Liver (tissue), 8 donors: ENCODE measurements at regions not wholly inside any gene's neighbourhood (a gene's known extent, or its start where the extent isn't known, plus 50 kb on each side); places are given as distances from the start of the nearest gene placed in this dataset.

Experiments
- DNase-seq: peaks from one replicate; pipeline ENCODE4 v3.0.0-alpha.2; 2017; ENCODE audit warnings: low spot score
- H3K27ac ChIP-seq, 2 donors: one replicate each; pipeline ENCODE4 v1.7.0; 2013; ENCODE audit warnings: inconsistent platforms in 2 of 2, low read length in 2 of 2, control low read depth in 1 of 2, low read depth in 1 of 2, mild to moderate bottlenecking in 1 of 2
- H3K27me3 ChIP-seq, 4 donors: one replicate each; pipeline versions ENCODE4 v1.6.1 to v1.7.0; 2013; ENCODE audit warnings: low read length in 3 of 4, inconsistent platforms in 1 of 4, mild to moderate bottlenecking in 1 of 4, moderate library complexity in 1 of 4; ENCODE audit not compliant: control insufficient read depth in 4 of 4, insufficient read depth in 4 of 4
- H3K36me3 ChIP-seq, 4 donors: one replicate each; pipeline versions ENCODE4 v1.6.1 to v1.7.0; 2013; ENCODE audit warnings: low read length in 3 of 4, mild to moderate bottlenecking in 3 of 4, low read depth in 1 of 4, moderate library complexity in 1 of 4; ENCODE audit not compliant: control insufficient read depth in 4 of 4, insufficient read depth in 3 of 4
- H3K4me1 ChIP-seq, 4 donors: one replicate each; pipeline versions ENCODE4 v1.6.1 to v1.7.0; 2013; ENCODE audit warnings: low read length in 3 of 4, mild to moderate bottlenecking in 3 of 4, moderate library complexity in 1 of 4; ENCODE audit not compliant: control insufficient read depth in 4 of 4, insufficient read depth in 4 of 4
- H3K4me3 ChIP-seq, 3 donors: one replicate each; pipeline versions ENCODE4 v1.6.1 to v1.7.0; 2013; ENCODE audit warnings: low read length in 3 of 3, control low read depth in 1 of 3, low read depth in 1 of 3, mild to moderate bottlenecking in 1 of 3
- H3K9ac ChIP-seq, 2 donors: one replicate each; pipeline ENCODE4 v1.7.0; 2013; ENCODE audit warnings: low read length in 2 of 2, mild to moderate bottlenecking in 2 of 2, moderate library complexity in 2 of 2, control low read depth in 1 of 2, low read depth in 1 of 2
- H3K9me3 ChIP-seq, 4 donors: one replicate each; pipeline versions ENCODE4 v1.6.1 to v1.7.0; 2013; ENCODE audit warnings: low read length in 3 of 4; ENCODE audit not compliant: control insufficient read depth in 4 of 4
- ATF3 ChIP-seq: IDR thresholded peaks from 2 replicates; pipeline ENCODE4 v1.6.1; 2016; ENCODE audit warnings: antibody characterized with exemption
- EGR1 ChIP-seq, 2 donors: IDR thresholded peaks; 2 replicates each; pipeline ENCODE4 v1.6.1; 2016 to 2018; ENCODE audit warnings: antibody characterized with exemption in 2 of 2, low read depth in 2 of 2
- FOXA1 ChIP-seq: IDR thresholded peaks from 2 replicates; pipeline ENCODE4 v1.6.1; 2016; ENCODE audit warnings: antibody characterized with exemption
- FOXA2 ChIP-seq: IDR thresholded peaks from 2 replicates; pipeline ENCODE4 v1.6.1; 2016; ENCODE audit warnings: antibody characterized with exemption
- GABPA ChIP-seq, 2 donors: IDR thresholded peaks in 1 of 2; conservative IDR thresholded peaks in 1 of 2; 2 replicates each; pipeline ENCODE4 v1.6.1; 2016; ENCODE audit warnings: antibody characterized with exemption in 2 of 2, mild to moderate bottlenecking in 1 of 2, moderate library complexity in 1 of 2
- HNF4A ChIP-seq, 2 donors: conservative IDR thresholded peaks; 2 replicates each; pipeline ENCODE4 v1.6.1; 2016; ENCODE audit warnings: antibody characterized with exemption in 2 of 2, mild to moderate bottlenecking in 2 of 2
- HNF4G ChIP-seq: IDR thresholded peaks from 2 replicates; pipeline ENCODE4 v1.6.1; 2016; ENCODE audit warnings: antibody characterized with exemption
- JUND ChIP-seq, 2 donors: IDR thresholded peaks; 2 replicates each; pipeline ENCODE4 v1.6.1; 2016; ENCODE audit warnings: antibody characterized with exemption in 2 of 2
- MAX ChIP-seq: IDR thresholded peaks from 2 replicates; pipeline ENCODE4 v1.6.1; 2016; ENCODE audit warnings: antibody characterized with exemption
- NR2F2 ChIP-seq: IDR thresholded peaks from 2 replicates; pipeline ENCODE4 v1.6.1; 2016; ENCODE audit warnings: antibody characterized with exemption
- RAD21 ChIP-seq, 2 donors: IDR thresholded peaks; 2 replicates each; pipeline ENCODE4 v1.6.1; 2016; ENCODE audit warnings: antibody characterized with exemption in 2 of 2, mild to moderate bottlenecking in 2 of 2
- REST ChIP-seq: IDR thresholded peaks from 2 replicates; pipeline ENCODE4 v1.6.1; 2016; ENCODE audit warnings: antibody characterized with exemption, mild to moderate bottlenecking
- RXRA ChIP-seq, 2 donors: IDR thresholded peaks; 2 replicates each; pipeline ENCODE4 v1.6.1; 2017 to 2018; ENCODE audit warnings: antibody characterized with exemption in 2 of 2, mild to moderate bottlenecking in 1 of 2
- SP1 ChIP-seq: IDR thresholded peaks from 2 replicates; pipeline ENCODE4 v1.6.1; 2018; ENCODE audit warnings: antibody characterized with exemption, mild to moderate bottlenecking
- TAF1 ChIP-seq: conservative IDR thresholded peaks from 2 replicates; pipeline ENCODE4 v1.6.1; 2016; ENCODE audit warnings: antibody characterized with exemption, mild to moderate bottlenecking
- YY1 ChIP-seq: IDR thresholded peaks from 2 replicates; pipeline ENCODE4 v1.6.1; 2016; ENCODE audit warnings: antibody characterized with exemption, mild to moderate bottlenecking
- WGBS: extraction: QIAGEN DNeasy Blood & Tissue Kit; methylation state at CpG from one replicate; pipeline ENCODE4 v1.1.7; 2013; 5-methylcytosine and 5-hydroxymethylcytosine counted together
- TF ChIP-seq, protein P1 (sequence below): IDR thresholded peaks from 2 replicates; pipeline ENCODE4 v1.6.1; 2016; ENCODE audit warnings: antibody characterized with exemption
- TF ChIP-seq, protein P2 (sequence below): fragments of 150-350 bp; IDR thresholded peaks from 2 replicates; pipeline ENCODE4 v1.5.1; 2017; ENCODE audit warnings: improper control_type of control experiment, low read depth, low read length; ENCODE audit not compliant: missing input control
- donor health status: healthy.
- donor health status: healthy.
- donor health status: healthy.
- donor health status: healthy.
- donor health status: healthy.

- H3K4me3 ChIP-seq = no peak overlapping the region
Measured at GRCh38 chr10:111698711-111699110, 484.9 kb downstream of the GPAM start.

GRCh38 chr10:111703986-111704385 lies 479.6 kb downstream of the GPAM start:
- Histone ChIP-seq H3K9ac (no peak overlapping the region), H3K27me3 (no peaks in the 10 kb centered on the region), H3K36me3 (no peaks in the 10 kb centered on the region), H3K9me3 (no peaks in the 10 kb centered on the region), H3K27ac (no peak overlapping the region), H3K4me3 (no peak overlapping the region), H3K4me1 (no peaks in the 10 kb centered on the region)
- WGBS = 86% methylated on average over 2 of the region's 2 CpGs
- DNase-seq = no peak
- no peak for TF ChIP-seq HNF4G
- no peak for TF ChIP-seq YY1
- no peak for TF ChIP-seq REST
- no peak for TF ChIP-seq SP1
- no peak for TF ChIP-seq GABPA (IDR thresholded peaks at IDR 0.05 in 1 of 2, conservative IDR thresholded peaks at IDR 0.05 in 1 of 2)
- TF ChIP-seq RXRA (IDR thresholded peaks at IDR 0.05) = no peak
- TF ChIP-seq EGR1 (IDR thresholded peaks at IDR 0.05; ENCODE audit: low read depth in 2 of 2) = no peak
- TF ChIP-seq, protein P1, sequence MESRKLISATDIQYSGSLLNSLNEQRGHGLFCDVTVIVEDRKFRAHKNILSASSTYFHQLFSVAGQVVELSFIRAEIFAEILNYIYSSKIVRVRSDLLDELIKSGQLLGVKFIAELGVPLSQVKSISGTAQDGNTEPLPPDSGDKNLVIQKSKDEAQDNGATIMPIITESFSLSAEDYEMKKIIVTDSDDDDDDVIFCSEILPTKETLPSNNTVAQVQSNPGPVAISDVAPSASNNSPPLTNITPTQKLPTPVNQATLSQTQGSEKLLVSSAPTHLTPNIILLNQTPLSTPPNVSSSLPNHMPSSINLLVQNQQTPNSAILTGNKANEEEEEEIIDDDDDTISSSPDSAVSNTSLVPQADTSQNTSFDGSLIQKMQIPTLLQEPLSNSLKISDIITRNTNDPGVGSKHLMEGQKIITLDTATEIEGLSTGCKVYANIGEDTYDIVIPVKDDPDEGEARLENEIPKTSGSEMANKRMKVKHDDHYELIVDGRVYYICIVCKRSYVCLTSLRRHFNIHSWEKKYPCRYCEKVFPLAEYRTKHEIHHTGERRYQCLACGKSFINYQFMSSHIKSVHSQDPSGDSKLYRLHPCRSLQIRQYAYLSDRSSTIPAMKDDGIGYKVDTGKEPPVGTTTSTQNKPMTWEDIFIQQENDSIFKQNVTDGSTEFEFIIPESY = no peak
- no peak for TF ChIP-seq FOXA1
- no peak for TF ChIP-seq NR2F2
- TF ChIP-seq, protein P2, sequence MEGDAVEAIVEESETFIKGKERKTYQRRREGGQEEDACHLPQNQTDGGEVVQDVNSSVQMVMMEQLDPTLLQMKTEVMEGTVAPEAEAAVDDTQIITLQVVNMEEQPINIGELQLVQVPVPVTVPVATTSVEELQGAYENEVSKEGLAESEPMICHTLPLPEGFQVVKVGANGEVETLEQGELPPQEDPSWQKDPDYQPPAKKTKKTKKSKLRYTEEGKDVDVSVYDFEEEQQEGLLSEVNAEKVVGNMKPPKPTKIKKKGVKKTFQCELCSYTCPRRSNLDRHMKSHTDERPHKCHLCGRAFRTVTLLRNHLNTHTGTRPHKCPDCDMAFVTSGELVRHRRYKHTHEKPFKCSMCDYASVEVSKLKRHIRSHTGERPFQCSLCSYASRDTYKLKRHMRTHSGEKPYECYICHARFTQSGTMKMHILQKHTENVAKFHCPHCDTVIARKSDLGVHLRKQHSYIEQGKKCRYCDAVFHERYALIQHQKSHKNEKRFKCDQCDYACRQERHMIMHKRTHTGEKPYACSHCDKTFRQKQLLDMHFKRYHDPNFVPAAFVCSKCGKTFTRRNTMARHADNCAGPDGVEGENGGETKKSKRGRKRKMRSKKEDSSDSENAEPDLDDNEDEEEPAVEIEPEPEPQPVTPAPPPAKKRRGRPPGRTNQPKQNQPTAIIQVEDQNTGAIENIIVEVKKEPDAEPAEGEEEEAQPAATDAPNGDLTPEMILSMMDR = no peak
- TF ChIP-seq HNF4A (conservative IDR thresholded peaks at IDR 0.05) = no peak
- TF ChIP-seq ATF3 = no peak
- TF ChIP-seq MAX = no peak
- no peak for TF ChIP-seq FOXA2
- no peak for TF ChIP-seq TAF1
- no peak for TF ChIP-seq JUND (IDR thresholded peaks at IDR 0.05)
- no peak for TF ChIP-seq RAD21 (IDR thresholded peaks at IDR 0.05)

More at GRCh38 chr10:111698711-111699110, 484.9 kb downstream of the GPAM start:
- WGBS = 71% methylated on average over 2 of the region's 2 CpGs
- H3K27ac ChIP-seq = no peak overlapping the region
- no peaks in the 10 kb centered on the region for H3K4me1 ChIP-seq
- H3K9ac ChIP-seq = no peak overlapping the region
- no peak for DNase-seq
- TF ChIP-seq FOXA2 = no peak
- TF ChIP-seq ATF3 = no peak
- TF ChIP-seq, protein P1 = no peak
- H3K27me3 ChIP-seq = no peaks in the 10 kb centered on the region
- no peaks in the 10 kb centered on the region for H3K9me3 ChIP-seq
- no peaks in the 10 kb centered on the region for H3K36me3 ChIP-seq
